NCI-H1092 treated with DMSO at 0.1 percent for 48 hours (cell line): ENCODE measurements at regions not wholly inside any gene's neighbourhood (a gene's known extent, or its start where the extent isn't known, plus 50 kb on each side); places are given as distances from the start of the nearest gene placed in this dataset.

ENCODE experiments used
- DNase-seq: peaks from one replicate; lab custom pipeline; 2025; lab: John Stamatoyannopoulos, UW

GRCh38 chr2:150417278-150417677 lies 70.2 kb downstream of the RND3 start:
- no peak for DNase-seq

DNA sequence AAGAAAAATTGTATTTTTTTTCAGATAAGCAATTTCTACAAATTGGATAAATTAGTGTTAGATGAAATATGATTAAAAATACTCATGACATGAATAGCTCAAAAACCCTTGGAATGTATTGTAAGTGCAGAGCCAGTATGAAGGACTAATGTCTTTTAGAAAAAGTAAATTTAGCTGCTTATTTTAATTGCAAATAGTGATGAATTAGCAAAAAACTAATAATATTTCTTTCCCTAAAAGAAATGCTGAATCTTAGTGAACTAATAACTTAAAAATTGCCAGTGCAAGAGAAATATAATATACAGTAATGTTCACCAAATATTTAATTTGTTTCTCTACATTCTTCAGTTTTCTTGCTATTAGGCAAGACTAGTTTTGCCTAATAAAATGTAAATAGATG lies 72.4 kb downstream of the RND3 start:
- no peak for DNase-seq

- no peak for DNase-seq
Measured at GRCh38 chr2:150413910-150414309, 73.6 kb downstream of the RND3 start.

DNA sequence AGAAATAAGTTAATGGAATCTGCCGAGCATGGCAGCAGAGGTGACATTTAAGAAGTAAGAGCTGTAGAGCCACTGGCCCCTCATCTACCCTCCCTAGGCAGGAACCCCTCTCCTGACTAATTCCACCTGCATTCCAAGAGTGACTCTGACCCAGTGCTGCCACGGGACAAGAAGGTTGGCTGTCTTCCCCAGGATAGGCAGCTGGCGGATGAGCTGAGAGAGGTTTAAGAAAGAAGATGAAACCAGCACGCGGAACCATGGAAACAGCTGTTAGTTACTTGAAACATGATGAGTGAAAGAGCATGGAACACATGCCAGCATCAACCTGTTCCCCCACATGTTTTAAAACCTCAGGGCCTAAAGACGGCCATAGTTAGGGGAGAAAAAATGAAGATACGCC lies 74.1 kb downstream of the RND3 start:
- no peak for DNase-seq

DNA sequence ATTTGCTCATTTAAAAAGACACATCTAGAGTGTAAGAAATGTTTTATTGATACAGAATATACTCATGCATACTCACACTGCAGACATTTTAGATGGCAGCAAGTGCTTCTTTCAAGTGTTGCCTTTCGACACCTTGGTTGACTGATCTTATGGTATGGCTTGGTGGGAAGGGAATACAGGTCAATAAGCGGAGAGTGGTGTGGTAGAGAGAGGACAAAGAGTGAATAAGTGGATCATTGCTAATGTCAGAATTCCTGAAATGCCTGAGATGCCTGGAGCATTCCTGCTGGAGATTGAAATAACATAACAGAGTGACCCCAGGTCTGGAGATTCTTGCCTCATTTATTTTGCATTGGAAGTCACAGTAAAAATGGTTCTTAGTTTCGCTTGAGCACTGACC lies 76.7 kb downstream of the RND3 start:
- no peak for DNase-seq

- DNase-seq = no peak
Measured at GRCh38 chr2:150409196-150409595, 78.3 kb downstream of the RND3 start.

DNA sequence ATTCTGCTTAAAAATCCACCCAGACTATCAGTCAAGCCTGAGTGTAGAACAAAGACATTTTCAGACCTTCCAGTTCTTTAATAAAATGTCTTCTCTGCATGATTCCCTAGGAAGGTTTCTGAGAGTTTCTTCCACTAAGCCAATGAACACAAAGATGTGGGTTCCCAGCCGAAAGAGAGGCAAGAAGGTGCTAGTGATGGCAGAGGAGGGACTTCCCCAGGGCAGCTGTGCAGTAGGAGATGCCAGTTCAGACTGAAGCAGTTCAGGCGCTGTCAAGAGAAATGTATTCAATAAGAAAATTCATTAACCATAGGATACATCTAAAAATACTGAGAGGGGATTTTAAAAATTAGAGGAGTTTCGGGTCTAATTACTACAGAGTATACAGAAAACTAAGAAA lies 83.3 kb downstream of the RND3 start:
- no peak for DNase-seq

- DNase-seq = no peak
Measured at GRCh38 chr2:150403457-150403856, 84.0 kb downstream of the RND3 start.

GRCh38 chr2:150402953-150403352 lies 84.5 kb downstream of the RND3 start:
- DNase-seq = no peak

DNA sequence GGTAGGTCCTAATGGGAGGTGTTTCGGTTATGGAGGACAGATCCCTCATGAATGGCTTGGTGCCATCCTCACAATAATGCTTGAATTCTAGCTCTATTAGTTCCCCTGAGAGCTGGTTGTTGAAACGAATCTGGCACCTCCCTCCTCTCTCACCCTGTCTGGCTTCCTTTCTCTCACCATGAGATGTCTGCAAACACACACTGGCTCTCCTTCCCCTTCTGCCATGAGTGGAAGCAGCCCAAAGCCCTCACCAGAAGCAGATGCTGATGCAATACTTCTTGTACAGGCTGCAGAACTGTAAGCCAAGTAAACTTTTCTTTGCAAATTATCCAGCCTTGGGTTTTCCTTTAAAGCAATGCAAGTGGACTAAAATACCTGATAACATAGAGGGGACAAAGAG lies 86.6 kb downstream of the RND3 start:
- DNase-seq = no peak

DNA sequence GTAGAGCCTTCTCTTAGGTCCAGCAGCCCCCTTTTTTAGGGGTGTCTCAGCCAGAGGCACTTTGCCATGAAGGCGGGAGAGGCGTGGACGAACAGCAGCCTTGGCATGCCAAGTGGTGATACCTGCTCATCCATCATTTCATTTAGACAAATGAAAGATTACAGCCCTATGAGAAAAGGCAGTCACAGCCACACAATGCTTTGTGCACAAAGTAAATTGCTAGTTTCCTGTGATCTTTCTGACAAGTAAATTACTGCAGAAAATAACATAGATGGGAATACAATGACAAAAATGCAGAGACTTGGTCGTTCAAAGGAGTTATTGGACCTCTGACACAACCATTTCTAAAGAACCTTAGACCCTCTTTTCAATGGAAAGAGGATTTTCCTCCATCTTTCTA lies 94.9 kb downstream of the RND3 start:
- DNase-seq = no peak

DNA sequence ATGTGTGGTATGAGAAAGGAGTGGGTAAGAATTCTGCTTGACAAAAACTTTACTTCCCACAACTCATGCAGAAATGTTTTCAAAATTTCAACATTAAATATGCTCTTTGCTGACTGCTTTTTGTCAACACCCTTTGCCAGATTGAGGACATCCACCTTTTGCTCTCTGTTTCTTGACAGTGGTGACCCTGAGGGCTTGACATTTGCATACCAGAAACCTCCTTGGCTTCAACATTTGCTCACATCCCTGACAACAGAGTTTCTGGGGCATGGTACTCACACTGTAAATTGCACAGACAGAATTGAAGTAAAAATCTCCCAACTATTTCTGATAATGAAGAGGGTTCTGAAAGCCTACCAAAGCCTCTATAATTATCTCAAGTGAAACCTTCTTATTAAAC lies 95.7 kb downstream of the RND3 start:
- no peak for DNase-seq

DNA sequence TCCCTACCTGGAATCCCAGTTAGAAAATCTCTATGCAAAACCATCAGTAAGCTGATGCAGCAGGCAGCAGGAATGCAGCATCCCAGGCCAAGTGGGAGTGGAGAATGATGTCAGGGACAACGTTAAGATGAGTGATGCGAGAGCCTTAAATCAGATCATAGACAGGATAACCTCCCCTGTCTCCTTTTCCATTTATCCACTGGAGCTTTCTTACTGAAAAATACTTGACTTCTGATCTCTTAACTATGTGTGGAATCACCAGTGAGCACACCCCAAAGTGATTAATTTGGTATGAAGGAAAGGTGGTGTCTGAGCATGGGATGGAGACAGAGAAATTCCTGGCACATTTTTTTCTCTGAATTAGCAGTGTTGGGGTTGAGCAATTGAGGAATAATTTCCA lies 98.0 kb downstream of the RND3 start:
- no peak for DNase-seq

GRCh38 chr2:150388289-150388625 lies 99.2 kb downstream of the RND3 start:
- DNase-seq = no peak

DNA sequence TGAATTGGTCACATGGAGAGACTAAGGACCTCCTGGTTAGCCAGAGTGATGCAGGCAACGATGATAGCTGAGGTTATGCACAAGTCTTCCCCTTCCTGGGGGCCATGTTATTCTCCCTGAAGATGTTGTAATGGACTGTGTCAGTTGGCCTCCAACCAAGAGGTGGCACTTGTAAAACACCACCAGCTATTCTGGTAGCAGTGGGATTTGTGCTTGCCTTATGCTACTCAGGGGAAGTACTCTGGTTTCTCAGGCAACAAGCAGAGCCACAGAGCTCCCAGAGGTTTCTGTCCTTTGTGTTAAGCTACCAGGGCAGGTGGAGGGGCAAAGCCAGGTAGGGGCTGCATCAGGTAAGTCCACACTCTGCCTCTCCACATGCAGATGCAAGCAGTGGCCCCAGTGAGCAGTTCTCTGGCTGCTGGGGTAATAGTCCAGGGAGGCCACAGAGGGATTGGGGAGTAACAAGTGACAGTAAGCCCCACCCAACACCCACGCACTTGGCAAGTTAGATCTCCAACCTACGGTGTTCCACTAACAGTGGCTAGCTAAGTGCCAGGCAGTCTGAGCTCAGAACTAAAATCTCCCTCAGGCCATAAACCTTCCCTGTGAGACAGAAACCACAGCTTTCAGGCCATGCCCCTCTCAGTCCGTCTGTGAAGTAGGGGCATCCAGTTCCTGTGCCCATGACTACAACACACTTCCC lies 99.7 kb downstream of the RND3 start:
- no peak for DNase-seq

- DNase-seq = no peak
Measured at GRCh38 chr2:150385211-150385610, 102.3 kb downstream of the RND3 start.

- no peak for DNase-seq
Measured at GRCh38 chr2:150383587-150383986, 103.9 kb downstream of the RND3 start.

GRCh38 chr2:150379166-150379565 lies 108.3 kb downstream of the RND3 start:
- DNase-seq = no peak

DNA sequence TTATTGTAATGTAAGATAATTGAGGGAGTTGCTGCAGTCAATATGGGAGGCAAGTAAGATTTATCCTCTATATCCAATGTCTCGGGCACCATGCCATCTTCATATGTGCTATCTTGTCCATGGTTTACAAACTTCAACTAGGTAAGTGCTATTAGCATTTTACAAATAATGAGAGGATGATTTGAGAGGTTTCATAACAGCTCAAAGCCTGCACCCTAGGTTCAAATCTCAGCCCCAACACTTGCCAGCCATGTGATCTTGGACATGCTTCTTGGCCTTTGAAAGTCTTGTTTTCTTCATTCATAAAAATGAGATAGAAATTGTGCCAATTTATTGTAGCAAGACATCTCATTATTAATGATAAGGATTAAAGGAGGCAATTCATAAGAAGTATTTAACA lies 108.8 kb downstream of the RND3 start:
- DNase-seq = no peak

GRCh38 chr2:150376553-150377335 lies 110.7 kb downstream of the RND3 start:
- no peak for DNase-seq

DNA sequence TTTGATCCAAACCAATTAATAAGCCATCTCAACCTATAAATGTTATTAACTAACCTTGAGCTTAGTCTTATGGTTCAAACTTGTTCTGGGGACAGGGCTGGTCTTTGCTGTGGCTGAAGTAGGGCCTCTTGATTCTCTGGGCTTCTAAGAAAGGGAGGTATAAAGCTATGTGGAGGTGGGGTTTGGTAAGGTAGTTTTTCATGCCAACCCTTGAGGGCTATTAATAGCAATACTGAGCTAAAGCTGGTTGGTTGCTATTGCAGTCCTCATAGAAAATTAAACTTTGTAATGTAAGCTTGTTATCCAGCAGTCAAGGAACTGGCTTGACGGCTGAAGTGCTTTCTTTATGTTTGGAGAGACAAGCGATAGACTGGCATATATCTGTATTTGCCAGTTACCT lies 112.1 kb downstream of the RND3 start:
- no peak for DNase-seq

DNA sequence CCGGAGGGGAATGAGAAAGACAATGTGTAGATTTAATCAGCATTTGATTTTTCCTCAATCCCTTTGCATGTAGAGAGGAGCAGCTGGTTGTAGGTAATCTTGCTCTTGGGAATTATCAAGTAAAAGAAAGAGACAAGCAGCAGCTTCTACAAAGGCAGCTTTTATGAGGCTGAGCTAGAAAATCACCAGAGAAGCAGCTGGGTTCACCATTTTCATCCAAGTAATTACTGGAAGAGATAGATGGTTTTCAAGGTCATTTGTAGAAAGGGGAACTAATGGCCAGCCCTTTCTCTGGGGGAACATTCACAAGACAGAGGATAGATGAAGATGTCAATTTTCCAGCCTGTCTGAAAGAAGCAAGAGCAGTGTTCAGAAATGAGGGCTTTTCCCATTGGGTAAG lies 113.0 kb downstream of the RND3 start:
- no peak for DNase-seq

DNA sequence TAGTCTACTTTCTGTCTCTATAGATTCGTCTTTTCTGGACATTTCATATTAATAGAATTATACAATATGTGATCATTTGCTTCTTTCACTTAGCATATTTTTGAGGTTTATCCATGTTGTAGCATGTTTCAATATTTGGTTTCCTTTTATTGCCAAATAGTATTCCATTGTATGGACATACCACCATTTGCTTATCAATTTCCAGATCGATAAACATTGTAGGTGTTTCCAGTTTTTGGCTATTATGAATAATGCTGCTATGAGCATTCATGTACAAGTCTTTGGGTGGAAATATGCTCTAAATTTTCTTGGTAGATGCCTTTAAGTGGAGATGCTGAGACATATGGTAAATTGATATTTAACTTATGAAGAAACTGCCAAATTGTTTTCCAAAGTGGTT lies 114.1 kb downstream of the RND3 start:
- no peak for DNase-seq
